ENCODE measurements at regions not wholly inside any gene's neighbourhood (a gene's known extent, or its start where the extent isn't known, plus 50 kb on each side); places are given as distances from the start of the nearest gene placed in this dataset.

DNA sequence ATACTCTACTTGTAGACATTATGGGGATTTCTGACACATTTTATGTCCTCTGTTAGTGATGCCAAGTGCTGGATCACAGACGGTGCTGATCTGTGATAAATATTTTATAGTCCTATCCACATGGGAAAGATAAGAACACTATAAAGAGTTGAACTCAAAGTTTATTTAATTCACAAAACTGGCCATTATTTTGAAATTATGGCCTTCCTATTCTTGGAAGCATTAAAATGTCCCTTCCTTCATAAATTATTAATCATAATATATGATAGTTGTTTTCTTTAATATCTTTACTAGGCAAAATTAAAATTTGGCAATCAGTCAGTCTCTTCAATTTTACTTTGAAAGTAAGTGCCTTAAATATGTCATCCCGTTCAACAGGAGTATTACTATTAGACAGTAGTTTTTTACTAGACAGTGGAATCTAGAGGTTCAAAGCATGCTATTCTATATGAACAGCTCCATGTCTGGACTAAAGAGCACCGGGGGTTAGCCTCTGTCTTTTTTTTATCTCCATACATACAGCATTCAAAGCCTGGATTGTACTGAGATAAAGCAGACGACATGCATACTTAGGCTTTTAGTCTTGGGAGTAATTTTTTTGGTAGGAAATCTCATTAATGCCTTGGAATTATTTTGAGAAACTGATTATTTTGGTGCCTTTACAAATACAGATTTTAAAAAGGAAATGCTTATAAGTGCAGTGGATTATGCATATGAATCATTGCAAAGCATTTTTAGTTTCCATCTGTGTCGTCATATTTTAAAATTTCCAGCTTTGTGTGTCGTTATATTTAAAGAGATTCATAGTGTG is 306.1 kb upstream of the RGS6 start:
- H3K4me3 ChIP-seq (ENCODE audit: low read length), result no peak overlapping the region
- no peak overlapping the region for H3K27ac ChIP-seq (ENCODE audit: low read length)
- Mint-ChIP-seq H3K4me3 (no peak overlapping the region), H3K27me3 (ENCODE audit: low read depth in 2 of 2) (no peaks in the 10 kb centered on the region), H3K36me3 (peaks cover 14% of the 10 kb centered on the region), H3K4me1 (no peaks in the 10 kb centered on the region), H3K27ac (no peak overlapping the region), H3K9me3 (no peaks in the 10 kb centered on the region)
- no peaks in the 10 kb centered on the region for H3K9me3 ChIP-seq (ENCODE audit: control insufficient read depth, insufficient read depth, low read length)
- WGBS (ENCODE audit: insufficient coverage), result 96% methylated on average over 4 of the region's 6 CpGs
- H3K27me3 ChIP-seq (ENCODE audit: control insufficient read depth, insufficient read depth, low read length), result no peaks in the 10 kb centered on the region
- H3K4me1 ChIP-seq (ENCODE audit: control insufficient read depth, insufficient read depth, low read length), result no peaks in the 10 kb centered on the region
- intact Hi-C loops (cut with micrococcal nuclease), result no loop called here
- TF ChIP-seq, protein P1, sequence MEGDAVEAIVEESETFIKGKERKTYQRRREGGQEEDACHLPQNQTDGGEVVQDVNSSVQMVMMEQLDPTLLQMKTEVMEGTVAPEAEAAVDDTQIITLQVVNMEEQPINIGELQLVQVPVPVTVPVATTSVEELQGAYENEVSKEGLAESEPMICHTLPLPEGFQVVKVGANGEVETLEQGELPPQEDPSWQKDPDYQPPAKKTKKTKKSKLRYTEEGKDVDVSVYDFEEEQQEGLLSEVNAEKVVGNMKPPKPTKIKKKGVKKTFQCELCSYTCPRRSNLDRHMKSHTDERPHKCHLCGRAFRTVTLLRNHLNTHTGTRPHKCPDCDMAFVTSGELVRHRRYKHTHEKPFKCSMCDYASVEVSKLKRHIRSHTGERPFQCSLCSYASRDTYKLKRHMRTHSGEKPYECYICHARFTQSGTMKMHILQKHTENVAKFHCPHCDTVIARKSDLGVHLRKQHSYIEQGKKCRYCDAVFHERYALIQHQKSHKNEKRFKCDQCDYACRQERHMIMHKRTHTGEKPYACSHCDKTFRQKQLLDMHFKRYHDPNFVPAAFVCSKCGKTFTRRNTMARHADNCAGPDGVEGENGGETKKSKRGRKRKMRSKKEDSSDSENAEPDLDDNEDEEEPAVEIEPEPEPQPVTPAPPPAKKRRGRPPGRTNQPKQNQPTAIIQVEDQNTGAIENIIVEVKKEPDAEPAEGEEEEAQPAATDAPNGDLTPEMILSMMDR (IDR thresholded peaks at IDR 0.05), result no peak
- H3K36me3 ChIP-seq (ENCODE audit: control insufficient read depth, insufficient read depth, low read length), result peaks cover 15% of the 10 kb centered on the region
- ATAC-seq (no peak), DNase-seq (no peak)

DNA sequence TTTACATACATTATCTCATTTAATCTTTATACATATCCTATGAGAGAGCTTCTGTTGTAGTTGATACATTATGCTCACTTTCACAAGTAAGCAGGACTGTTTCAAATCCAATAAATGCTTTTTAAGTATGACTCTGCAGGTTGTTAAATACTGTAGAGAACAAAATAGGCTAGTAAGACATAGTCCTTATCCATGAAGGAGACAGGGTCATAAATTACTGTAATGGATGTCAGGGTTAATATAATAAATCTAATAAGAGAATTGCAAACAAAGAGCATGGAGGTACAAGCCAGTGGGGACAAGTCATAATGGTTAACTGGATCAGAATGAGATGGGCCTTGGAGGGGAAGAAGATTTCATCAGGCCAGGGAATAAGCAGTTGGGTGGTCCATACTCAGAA is 303.8 kb upstream of the RGS6 start:
- Mint-ChIP-seq H3K27ac (no peak overlapping the region), H3K9me3 (no peaks in the 10 kb centered on the region), H3K27me3 (ENCODE audit: low read depth in 2 of 2) (no peaks in the 10 kb centered on the region), H3K4me3 (no peak overlapping the region), H3K4me1 (no peaks in the 10 kb centered on the region), H3K36me3 (peaks cover 16% of the 10 kb centered on the region)
- H3K27ac ChIP-seq (ENCODE audit: low read length), result no peak overlapping the region
- ATAC-seq, result no peak
- intact Hi-C loops (cut with micrococcal nuclease), result no loop called here
- H3K9me3 ChIP-seq (ENCODE audit: control insufficient read depth, insufficient read depth, low read length), result no peaks in the 10 kb centered on the region
- TF ChIP-seq, protein P1 (IDR thresholded peaks at IDR 0.05), result no peak
- H3K27me3 ChIP-seq (ENCODE audit: control insufficient read depth, insufficient read depth, low read length), result no peaks in the 10 kb centered on the region
- DNase-seq, result no peak
- H3K4me3 ChIP-seq (ENCODE audit: low read length), result no peak overlapping the region
- peaks cover 15% of the 10 kb centered on the region for H3K36me3 ChIP-seq (ENCODE audit: control insufficient read depth, insufficient read depth, low read length)
- H3K4me1 ChIP-seq (ENCODE audit: control insufficient read depth, insufficient read depth, low read length), result no peaks in the 10 kb centered on the region

DNA sequence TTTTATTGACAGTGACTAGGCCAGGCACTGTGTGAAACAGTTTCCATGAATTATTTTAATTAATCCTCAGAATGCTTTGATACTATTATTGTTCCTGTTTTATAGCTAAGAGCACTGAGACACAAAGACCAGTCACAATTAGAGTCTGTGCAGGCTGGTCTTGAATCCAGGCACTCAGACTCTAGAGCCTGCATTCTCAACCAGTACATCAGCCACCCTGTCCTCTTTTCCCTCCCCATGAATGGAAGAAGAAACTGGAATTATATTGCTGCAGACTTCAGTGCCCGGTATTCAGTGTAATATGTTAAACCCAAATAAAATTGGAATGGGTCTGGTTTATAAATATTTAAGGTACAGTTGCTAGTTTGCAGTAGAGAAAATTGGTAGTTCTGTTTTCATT is 303.0 kb upstream of the RGS6 start:
- H3K36me3 Mint-ChIP-seq, result peaks cover 19% of the 10 kb centered on the region
- 100% methylated on average over 1 of the region's 1 CpG for WGBS (ENCODE audit: insufficient coverage)
- intact Hi-C loops (cut with micrococcal nuclease), result no loop called here
- Histone ChIP-seq H3K4me1 (ENCODE audit: control insufficient read depth, insufficient read depth, low read length) (no peaks in the 10 kb centered on the region), H3K27me3 (ENCODE audit: control insufficient read depth, insufficient read depth, low read length) (no peaks in the 10 kb centered on the region), H3K4me3 (ENCODE audit: low read length) (no peak overlapping the region), H3K36me3 (ENCODE audit: control insufficient read depth, insufficient read depth, low read length) (peaks cover 12% of the 10 kb centered on the region), H3K9me3 (ENCODE audit: control insufficient read depth, insufficient read depth, low read length) (no peaks in the 10 kb centered on the region), H3K27ac (ENCODE audit: low read length) (no peak overlapping the region)
- ATAC-seq (no peak), DNase-seq (no peak)
- no peak overlapping the region for H3K27ac Mint-ChIP-seq
- H3K27me3 Mint-ChIP-seq (ENCODE audit: low read depth in 2 of 2), result no peaks in the 10 kb centered on the region
- H3K4me1 Mint-ChIP-seq, result no peaks in the 10 kb centered on the region
- TF ChIP-seq, protein P1 (IDR thresholded peaks at IDR 0.05), result no peak
- no peaks in the 10 kb centered on the region for H3K9me3 Mint-ChIP-seq
- no peak overlapping the region for H3K4me3 Mint-ChIP-seq
